ENCODE measurements at regions not wholly inside any gene's neighbourhood (a gene's known extent, or its start where the extent isn't known, plus 50 kb on each side); places are given as distances from the start of the nearest gene placed in this dataset.

- Histone ChIP-seq H3K4me1 (peaks cover 0 to 41% of the 10 kb centered on the region in 2 donors), H3K9me3 (no peaks in the 10 kb centered on the region), H3K36me3 (no peaks in the 10 kb centered on the region), H3K27ac (peak overlapping the region; percentile 71 to 72), H3K4me3 (no peak overlapping the region), H3K27me3 (no peaks in the 10 kb centered on the region)
- peak; percentile 91 to 97 for DNase-seq (ENCODE audit: low spot score in 2 of 2)
- intact Hi-C loops (cut with DNase I), result loop anchor here (1.0 to 5.0 kb wide), 3 partner anchors 24 to 142 kb away; no protein-coding TSS in a partner anchor
- no peak for TF ChIP-seq CTCF (IDR thresholded peaks at IDR 0.05)
Observed at GRCh38 chr6:169070506-169071176, 183.0 kb downstream of the THBS2 start.

DNA sequence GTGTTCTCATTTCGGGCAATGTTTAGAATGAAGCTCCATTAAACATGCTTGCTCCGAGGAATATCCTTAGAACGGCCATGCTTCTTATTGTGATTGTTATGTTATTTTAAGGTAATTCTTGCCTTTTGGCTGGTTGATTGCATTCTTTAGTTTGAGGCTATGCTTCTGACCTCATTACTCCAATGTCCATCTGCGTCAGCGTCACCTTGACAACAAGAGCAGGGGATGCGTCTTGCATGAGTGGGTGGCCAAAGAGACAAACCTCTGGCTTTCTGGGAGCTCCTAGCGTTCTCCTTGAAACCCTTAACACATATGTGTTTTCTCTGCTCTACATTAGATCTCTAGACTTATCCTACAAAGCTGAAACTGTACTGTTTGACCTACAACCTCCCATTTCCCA, 184.3 kb downstream of the THBS2 start:
- Histone ChIP-seq H3K27ac (peak overlapping the region; percentile 59 to 65), H3K36me3 (no peaks in the 10 kb centered on the region), H3K27me3 (no peaks in the 10 kb centered on the region), H3K4me3 (no peak overlapping the region), H3K9me3 (no peaks in the 10 kb centered on the region), H3K4me1 (peaks cover 0 to 30% of the 10 kb centered on the region in 2 donors)
- TF ChIP-seq CTCF (IDR thresholded peaks at IDR 0.05), result no peak
- no peak for DNase-seq (ENCODE audit: low spot score in 2 of 2)
- intact Hi-C loops (cut with DNase I), result no loop called here

GRCh38 chr6:169064194-169064593, 189.5 kb downstream of the THBS2 start:
- no peak overlapping the region for H3K27ac ChIP-seq
- DNase-seq (ENCODE audit: low spot score in 2 of 2), result no peak
- intact Hi-C loops (cut with DNase I), result no loop called here
- H3K4me1 ChIP-seq, result peaks cover 0 to 4% of the 10 kb centered on the region in 2 donors
- no peaks in the 10 kb centered on the region for H3K36me3 ChIP-seq
- no peak for TF ChIP-seq CTCF (IDR thresholded peaks at IDR 0.05)
- H3K9me3 ChIP-seq, result peaks cover 0 to 4% of the 10 kb centered on the region in 2 donors
- no peaks in the 10 kb centered on the region for H3K27me3 ChIP-seq
- no peak overlapping the region for H3K4me3 ChIP-seq

DNA sequence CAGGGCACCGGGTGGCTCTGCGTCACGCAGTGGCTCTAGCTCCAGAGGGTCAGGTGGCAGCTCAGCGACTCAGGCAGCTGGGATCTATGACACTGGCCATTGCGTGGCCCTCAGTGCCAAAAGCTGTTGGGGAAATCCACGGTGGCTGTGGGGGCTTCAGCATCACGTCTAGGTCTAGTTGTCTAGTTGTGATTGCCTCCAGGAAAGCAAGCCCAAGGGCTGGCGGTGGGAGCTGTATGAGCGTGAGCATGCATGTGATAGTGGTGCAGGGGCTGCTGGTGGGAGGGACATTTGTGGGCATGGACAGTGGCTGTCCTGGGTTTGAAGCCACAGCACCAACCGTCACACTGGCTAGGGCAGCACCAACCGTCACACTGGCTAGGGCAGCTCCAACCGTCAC, 191.4 kb downstream of the THBS2 start:
- Histone ChIP-seq H3K9me3 (peaks cover 0 to 4% of the 10 kb centered on the region in 2 donors), H3K4me3 (no peak overlapping the region), H3K27ac (no peak overlapping the region), H3K36me3 (no peaks in the 10 kb centered on the region), H3K27me3 (no peaks in the 10 kb centered on the region), H3K4me1 (no peaks in the 10 kb centered on the region)
- no peak for DNase-seq (ENCODE audit: low spot score in 2 of 2)
- TF ChIP-seq CTCF (IDR thresholded peaks at IDR 0.05), result no peak
- intact Hi-C loops (cut with DNase I), result no loop called here

DNA sequence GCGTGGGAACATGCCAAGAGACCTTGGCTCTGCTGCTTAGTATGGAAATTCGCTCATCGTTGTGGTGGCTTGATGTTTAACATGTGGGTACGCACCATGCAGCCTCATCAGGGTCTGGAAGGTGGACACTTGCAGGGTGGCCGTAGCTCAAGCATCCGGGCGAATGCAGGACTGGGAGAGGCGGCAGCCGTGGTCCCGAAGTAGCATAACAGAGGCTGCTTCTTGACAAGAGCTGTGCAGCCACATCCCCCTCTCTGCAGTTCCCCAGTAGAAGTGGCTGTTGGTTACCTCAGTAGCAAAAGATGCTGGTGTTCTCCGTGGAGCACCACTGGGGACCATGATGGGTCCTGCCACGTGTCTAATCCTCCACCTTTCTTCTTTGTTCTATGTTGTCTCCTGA, 195.0 kb downstream of the THBS2 start:
- DNase-seq (ENCODE audit: low spot score in 2 of 2), result no peak
- H3K36me3 ChIP-seq, result no peaks in the 10 kb centered on the region

More for the DNA sequence above, 195.0 kb downstream of the THBS2 start:
- peaks cover 0 to 10% of the 10 kb centered on the region in 2 donors for H3K9me3 ChIP-seq
- H3K27ac ChIP-seq, result peak overlapping the region in 1 of 2 donors; percentile 6
- H3K27me3 ChIP-seq, result no peaks in the 10 kb centered on the region
- no peak for TF ChIP-seq CTCF (IDR thresholded peaks at IDR 0.05)
- no peak overlapping the region for H3K4me3 ChIP-seq
- no peaks in the 10 kb centered on the region for H3K4me1 ChIP-seq
- intact Hi-C loops (cut with DNase I), result no loop called here

All from ascending aorta (tissue), 2 donors.